ENCODE measurements at regions not wholly inside any gene's neighbourhood (a gene's known extent, or its start where the extent isn't known, plus 50 kb on each side); places are given as distances from the start of the nearest gene placed in this dataset.

DNA sequence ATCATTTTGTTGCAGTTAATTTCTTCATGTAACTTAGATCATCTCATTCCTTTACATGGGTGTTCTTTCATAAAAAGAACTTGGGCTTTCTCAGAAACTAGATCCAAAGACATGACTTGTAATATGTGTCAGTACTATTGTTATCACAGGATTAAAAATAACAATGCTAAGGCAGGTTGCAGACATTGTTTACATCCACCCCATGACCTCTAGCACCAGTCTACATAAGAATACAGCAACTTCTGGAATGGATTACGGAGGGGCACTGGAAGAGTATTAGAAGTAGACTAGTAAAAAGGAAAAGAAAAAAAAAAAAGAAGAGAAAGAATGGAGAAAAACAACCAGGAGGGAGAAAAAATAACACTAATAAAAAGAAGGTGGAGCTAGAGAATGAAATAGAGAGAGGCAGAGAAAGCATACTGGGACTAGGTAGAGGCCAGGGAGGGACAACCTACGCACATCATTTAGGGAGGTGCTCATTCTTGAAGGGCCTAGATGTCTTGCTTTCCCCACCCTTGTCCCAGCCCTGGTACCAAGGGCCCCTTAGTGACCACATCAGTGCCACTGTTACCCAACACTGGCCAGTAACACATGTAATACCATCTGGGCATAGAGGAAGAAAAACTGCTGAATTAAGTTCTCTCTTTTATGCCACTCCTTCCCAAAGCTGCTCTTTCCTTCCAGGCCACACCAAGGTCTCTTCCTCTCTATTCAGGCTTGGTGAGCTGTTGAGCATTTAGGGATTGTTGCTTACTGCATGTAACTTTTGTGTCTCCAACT, 70.6 kb upstream of the KLF7 start:
- DNase-seq, result no peak

DNA sequence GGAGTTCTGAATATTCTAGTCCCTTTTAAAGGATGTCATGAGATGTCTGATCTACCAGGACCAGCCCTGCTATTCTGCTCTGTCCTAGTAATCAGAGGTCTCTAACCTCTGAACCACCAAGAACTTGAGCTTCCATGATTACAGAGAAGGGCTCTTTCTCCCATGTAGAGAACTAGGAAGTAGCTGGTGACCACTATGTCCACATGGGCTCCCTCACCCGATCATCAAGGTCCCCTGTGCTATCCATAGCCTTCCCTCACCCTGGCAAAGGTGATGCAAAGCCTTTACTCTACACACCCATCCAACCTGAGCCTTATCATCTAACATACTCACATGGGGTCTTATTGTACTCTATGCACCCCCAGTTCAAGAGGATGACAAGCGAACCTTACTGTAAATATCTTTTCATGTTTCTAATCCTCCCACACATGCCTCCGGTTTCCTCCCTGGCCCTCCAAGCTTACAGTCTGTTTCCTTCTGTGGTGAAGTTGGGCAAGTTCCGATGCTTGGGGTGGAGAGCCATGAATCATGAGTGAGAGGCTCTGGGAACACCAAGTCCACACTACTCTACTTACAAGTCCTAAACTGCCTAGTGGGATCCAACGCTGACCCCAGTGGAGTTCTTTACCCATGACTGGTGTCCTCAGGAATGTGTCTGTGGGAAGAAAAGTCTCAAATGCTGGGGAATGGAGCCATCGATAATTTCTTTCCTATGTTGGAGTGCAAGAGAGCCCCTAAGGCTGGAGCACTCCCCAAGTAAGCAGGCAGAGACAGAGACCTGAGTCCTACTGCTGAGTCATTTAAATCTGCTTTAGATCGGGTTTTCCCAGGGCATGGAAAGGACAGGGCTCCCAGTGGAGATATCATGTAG, 73.3 kb upstream of the KLF7 start:
- no peak for DNase-seq

DNA sequence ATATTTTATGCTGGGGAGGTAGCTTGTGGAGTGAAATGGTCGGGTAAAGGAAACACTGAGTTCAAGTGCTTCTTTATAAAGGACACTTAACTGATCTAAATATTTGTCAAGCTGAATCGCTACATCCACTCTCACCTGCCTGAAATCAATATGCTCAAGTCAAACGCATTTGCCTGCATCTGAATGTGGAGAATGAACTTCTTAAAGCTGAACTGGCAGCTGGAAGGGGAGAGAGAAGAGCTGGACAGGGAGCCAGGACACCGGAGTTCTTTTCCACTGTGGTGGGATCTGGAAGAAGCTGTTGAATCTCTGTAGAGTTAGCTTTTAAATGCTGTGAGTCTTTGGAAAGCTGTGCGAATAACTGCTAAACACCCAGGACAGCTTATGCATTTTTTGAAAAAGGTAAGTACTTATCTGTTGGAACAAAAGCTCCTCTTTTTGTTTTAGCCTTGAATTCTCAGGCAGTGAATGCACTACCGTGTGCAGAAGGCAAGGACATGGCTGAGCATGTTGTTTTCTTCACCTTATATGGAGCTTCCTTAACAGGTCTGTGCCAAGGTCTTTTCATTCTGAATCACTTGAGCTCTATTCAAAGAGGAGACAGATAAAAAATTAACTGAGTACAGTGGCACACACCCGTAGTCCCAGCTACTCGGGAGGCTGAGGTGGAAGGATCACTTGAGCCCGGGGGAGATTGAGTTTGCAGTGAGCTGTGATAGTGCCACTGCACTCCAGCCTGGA, 74.2 kb upstream of the KLF7 start:
- DNase-seq, result no peak

DNA sequence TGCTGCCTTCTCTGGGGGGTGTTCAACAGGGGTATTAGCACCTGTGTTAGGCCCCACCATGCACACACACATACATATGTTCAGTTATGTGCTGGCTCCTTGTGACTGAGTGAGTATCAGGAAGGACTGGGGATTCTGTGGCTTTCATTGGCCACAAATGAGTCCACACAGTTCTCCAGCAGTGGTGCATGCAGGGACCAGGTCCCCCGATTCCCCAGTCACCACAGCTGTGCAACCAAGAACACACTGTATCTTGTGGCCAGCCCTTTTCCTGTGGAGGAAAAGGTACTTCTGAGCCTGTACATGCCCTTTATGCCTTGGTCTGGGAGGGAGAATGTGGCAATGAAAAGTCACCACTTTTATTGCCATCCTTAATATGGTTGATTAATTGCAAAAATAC, 74.9 kb upstream of the KLF7 start:
- DNase-seq, result no peak

DNA sequence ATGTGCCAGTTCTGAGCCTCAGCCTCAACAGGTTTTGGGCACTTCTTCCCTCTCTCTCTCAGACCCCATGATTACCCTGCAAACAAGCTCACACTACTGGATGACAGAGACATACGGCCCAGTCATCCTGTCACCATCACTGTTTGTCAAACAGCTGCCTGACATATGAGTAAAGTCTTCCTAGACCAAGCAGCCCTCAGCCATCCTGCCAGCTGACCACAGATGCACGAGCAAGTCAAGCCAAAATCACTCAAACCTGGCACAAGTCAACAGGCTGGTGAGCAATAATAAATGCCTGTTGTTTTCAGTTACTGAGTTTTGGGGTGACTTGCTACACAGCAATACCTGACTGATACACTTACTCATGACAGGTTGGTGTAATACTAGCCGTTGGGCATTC, 75.5 kb upstream of the KLF7 start:
- DNase-seq, result no peak

DNA sequence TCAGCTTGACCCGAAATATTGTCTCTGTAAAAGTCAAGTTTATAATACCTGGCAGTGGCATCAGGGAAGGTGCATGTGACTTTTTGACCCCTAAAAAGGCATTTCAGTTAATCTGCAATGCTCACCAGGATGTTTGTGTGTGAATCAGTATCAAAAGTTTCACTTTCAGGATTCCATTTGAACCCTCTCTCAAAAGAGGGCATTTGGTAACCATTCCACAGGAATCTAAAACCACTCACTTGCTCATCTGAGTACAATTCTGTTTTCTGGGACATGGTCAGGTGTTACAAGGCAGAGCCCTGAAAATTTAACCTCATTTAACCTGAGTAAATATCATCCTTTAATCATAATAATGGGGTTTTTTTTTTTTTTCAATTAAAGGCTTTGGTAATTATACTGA, 77.9 kb upstream of the KLF7 start:
- no peak for DNase-seq

DNA sequence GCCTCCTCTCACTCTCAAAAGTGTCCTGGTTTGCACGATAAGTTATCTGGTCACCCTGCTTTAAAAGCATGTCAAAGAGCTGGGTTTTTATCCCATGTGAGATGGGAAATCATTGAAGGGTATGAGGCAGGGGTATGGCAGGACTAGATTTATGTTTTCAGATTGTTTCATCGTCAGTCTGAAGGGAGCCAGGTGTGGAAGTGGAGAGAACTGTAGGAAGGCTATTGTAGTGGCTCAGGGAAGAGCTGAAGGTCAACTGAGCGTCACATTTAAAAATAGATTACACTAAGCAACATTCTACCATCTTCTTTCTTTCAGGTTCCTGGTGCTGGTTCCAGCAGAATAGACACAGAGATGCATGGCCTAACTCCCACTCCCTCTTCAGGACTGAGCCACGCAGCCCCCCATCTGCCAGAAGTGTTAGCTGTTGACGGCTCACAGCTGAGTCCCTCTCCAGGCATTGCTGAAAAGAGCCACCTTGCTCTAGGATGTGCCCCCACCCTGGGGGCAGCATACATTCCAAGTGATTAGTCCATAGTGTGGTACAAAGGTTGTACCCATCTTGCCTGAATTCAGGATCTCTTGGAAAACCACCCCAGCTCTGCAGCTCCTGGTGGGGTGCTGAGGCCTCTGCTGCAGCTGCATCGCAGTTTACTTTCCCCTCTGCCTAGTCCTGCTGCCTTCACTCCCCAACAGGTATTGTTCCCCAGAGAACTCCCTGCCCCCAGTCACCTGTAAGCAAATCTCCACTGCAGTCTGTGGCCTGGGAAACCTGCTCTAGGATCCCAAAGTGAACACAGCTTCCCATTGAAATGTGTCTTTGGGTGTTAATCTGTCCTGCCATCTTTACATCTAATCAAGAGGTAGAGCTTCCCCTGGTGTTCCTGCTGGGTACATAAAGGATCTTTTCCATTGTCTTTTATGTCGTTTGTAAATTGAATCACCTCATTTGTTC, 79.5 kb upstream of the KLF7 start:
- DNase-seq, result no peak

DNA sequence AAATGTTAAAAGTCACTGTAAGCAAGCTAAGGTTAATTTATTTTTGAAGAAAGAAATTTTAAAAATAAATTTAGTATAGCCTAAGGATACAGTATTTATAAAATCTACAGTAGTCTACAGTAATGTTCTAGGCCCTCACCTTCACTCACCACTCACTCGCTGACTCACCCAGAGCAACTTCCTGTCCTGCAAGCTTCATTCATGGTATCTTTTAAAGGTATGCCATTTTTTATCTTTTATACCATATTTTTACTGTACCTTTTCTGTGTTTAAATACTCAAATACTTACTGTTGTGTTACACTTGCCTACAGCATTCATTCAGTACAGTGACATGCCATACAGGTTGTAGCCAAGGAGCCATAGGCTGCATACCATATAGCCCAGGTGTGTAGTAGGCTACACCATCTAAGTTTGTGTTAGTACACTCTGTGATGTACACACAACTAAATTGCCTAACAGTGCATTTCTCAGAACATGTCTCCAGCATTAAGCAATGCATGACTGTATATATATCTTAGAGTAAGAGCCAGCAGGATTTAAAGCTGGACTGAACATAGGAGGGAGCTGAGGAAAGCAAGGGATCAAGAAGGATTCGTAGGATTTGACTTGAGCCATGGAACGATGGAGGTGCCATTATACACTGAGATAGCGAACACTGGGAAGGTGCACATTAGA, 83.1 kb upstream of the KLF7 start:
- DNase-seq, result no peak

DNA sequence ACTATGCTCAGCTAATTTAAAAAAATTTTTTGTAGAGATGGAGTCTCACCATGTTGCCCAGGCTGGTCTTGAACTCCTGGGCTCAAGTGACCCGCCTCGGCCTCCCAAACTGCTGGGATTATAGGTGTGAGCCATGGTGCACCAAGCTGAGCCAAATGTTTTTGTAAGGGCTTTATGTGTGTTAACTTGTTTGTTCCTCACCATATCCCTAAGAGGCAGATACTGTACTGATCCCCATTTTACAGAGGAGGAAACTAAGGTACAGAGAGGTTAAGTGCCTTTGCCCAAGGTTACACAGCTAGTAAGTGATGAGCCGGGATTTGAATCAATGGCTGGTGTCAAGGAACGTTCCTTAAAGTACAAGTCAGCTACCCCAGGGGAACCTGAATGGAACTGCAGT, 85.3 kb upstream of the KLF7 start:
- DNase-seq, result no peak

DNA sequence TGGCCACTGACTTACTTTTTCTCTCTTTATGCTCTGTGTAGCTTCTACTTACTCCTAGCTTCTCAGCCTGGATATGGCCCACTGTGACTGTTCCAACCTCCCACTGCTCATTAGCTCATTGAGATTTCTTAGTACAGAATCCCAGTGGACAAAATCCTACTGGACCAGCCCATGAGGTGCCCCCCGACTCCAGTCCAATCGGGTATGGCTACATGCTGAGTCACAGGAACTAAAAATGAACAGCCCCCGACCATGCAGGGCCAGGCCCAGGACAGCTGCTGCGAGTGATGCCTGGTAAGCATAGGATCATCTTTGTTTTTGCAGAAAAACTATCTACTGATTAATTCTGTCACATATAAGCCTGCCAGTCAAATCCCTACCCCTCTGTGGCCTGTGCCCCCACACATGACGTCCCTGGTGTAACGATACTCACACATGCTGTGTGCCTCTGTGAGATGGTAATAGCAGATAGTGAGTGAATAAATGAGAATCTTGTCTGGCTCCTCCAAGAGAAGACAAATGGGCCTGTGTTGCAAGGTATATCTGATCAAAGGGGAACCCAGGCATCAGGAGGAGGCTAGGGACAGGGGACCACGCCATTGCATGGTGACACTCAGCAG, 85.9 kb upstream of the KLF7 start:
- DNase-seq, result no peak

DNA sequence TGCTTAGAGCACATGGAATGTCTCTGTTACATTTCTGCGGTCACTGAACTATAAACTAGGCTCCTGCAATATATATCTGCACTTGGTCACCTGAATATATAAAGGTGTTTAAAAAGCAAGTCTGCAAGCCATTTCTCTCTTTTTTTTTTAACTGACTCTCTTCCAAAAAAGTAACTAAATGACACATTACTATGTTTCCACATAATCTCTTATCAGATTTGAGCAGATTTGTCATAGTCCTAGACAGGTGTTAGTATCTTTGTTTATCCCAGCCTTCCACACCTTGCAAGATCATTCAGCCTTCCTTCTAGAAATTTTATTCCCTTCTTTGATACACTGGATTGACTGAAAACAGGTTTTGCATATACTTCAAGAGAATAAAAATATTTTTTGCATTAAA, 86.7 kb upstream of the KLF7 start:
- no peak for DNase-seq

DNA sequence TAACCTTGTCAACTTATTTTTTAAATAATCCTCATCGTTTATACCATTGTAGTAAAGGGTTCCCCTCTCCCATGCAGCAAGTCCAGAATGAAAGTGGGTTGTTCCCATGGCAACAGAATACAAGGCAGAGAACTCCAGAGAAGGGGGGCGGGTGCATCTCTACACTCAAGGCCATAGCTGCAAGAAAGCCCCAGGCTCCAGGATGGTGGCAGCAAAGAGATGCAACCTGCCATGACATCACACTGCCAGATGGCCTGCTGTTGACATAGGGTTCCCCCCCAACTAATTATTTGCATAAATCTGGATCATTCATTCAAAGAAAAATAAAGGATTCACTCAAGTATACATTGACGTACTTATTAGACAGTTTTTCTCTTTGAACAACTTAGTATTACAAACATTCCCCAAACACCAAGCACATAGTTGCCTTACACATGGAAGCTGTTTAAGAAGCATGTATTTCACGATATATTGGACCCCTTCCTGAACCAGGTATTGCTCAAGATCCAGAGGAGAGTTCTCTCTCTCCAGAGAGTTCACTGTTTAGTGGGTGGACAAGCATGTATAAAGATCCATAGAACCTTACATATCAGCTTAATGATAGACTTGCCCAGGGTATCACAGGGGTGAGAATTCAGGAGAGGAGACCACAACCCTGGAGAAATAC, 87.4 kb upstream of the KLF7 start:
- peak in 1 of 2 experiments; percentile 5 for DNase-seq

DNA sequence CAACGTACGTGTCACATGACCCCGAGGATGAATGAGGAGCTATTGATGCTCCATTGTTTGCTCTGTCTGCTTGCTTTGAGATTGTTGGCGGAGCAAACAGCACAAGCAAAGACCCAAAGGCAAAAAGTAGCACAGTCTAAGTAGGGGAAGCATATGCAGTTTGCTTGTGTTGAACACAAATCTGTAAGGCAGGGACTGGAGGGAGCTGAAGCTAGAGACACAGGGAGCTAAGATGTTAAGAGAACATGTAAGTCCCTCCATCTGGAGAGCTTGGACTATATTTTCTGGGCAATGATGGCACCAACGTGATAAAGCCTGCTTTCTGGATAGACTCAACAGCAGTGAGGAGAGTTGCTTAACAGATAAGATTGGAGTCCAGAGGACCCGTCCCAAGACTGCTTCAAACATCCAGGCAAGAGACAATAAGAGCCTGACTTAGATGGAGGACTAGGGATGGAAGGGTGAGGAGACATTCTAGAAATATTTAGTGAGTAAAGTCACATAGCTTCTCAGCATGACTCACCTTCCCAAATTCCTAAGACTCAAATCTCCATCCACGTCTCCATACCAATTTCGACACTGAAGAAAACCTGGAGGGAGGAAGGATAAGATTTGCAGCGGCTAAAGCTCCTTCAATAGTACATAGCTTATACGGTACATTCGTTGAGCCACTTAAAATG, 88.1 kb upstream of the KLF7 start:
- no peak for DNase-seq

DNA sequence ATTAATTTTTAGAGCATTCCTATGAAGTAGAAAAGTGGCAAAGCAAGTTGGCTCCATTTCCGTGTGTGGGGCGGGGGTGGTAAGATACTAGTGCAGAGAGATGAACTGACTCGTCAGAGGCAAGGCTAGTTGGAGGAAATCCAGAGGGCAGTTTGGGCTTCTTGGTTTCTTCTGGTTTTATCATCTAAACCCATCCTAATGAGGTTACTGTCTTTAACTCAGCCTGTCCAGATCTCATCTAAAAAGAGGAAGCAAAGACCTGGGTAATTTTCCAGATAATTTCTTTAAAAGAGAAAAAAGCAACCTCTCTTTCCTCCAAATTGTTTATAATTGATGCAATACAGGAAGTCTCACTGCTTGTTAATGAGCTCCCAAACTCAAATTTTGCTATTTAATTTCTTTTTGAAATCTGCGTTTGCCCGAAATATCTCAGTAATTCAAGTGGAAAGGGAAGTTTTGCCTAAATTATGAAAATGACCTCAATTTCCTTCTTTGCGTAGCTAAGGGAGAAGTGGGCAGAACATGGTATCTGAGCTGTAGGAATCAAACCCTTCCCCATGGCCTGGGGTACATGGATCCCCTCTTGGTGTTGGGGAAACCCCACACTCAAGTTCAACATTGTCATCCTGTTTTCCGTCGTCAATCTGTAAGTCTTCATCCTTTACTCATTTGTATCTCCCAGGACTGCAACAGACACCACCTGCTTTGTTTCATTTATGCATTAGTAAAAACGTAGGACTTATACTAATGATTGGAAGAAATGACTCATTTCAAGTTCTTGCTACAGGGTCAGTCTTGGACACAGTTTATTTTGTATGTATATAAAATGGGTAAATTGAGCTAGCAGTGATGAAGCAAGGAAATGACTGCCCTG, 89.1 kb upstream of the KLF7 start:
- no peak for DNase-seq

DNA sequence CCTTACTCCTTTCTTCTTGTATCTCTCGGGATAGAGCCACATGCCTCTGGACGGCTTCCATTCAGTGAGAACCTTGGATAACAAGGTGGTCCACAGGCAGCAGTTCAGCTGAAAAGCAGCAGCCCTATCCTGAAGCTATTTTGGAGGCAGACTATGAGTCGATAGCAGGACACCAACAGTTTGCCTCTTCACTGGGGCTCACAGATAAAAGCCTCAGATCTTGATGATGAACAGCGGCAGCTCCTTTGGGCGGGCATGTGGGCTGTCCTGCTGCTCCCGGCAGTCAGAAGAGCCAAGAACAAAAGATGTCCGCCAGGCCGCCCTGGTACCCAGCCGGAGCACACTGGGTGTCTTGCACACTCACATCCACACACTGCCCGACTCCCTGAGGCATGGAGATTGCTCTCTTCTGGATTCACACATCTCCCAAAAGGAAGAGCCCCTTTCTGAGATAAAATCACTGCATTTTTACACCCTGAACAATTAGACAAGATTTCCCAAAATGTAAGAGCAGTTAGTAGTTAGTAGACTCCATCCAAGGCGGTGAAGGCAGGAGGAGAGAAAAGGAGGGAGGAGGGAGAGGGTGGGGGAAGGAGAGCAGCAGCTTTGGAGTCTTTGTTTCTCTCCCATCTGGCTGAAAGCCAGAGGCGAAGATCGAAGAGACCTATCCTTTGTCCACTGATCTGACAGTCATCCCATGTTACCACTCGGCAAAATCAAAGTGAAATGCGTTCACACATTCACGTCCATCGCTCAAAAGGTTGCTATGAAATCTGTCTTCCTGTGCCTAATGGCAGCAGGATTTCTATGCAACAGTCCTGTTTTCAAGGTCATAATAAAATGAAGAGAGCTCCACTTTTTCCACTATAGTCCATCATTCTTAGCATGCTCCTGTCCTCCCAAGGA, 90.1 kb upstream of the KLF7 start:
- no peak for DNase-seq

DNA sequence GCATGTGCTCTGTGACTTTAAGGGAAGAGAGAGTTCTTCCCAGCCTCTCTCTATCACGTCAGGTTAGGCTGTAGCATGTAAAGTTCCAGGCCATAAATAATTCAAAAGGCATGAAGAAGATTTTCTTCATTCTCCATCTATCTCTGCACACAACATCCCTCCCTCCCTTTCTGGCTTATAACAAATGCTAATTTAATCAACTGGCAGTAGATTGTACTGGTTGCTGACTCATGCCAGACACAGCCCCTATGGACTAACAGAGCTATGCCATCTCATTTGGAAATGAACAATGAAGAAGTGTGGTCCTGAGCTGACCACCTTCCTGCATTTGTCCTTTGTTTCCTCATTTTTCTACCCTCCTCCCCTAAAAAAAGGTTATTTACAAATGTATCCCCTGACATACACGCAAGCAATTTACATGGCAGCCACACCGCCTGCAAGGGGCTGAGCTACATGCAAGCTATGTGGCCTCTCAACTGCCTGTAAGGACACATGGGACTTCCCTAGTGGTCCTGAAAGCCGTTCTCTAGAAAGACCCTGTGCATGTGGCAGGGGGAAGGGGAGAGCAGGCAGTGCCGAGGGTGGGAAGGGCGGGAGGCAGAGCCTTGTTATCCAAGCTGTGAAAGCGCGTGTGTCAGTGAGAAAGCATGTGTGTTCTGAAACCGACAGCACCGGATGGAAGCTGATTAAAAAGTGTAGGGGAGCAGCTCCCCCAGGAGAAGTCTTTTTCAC, 90.9 kb upstream of the KLF7 start:
- DNase-seq, result no peak

All from NCI-H1930 (cell line).